B cell (primary cell): ENCODE measurements at regions not wholly inside any gene's neighbourhood (a gene's known extent, or its start where the extent isn't known, plus 50 kb on each side); places are given as distances from the start of the nearest gene placed in this dataset.

Experiments
- ATAC-seq: fragments of 200-7000 bp; cut with Tn5 transposase; one replicate; pipeline ENCODE4 v1.10.0; 2021; ENCODE audit warnings: low read depth, mild to moderate bottlenecking, moderate number of reproducible peaks, moderate library complexity
- CTCF ChIA-PET: fragments of 350-600 bp; sonication (Branson Sonifier 250); formaldehyde crosslinking; loops from one replicate; lab custom pipeline; 2021; ENCODE audit warnings: antibody characterized with exemption, inconsistent platforms; lab: Charles Lee
- POLR2A ChIA-PET: fragments of 350-600 bp; sonication (Branson Sonifier 250); formaldehyde crosslinking; loops from one replicate; lab custom pipeline; 2021; ENCODE audit warnings: antibody characterized with exemption; lab: Charles Lee
- DNase-seq: peaks from one replicate; pipeline ENCODE4 v3.0.0; 2013
- H2AFZ ChIP-seq: 2 replicates; pipeline ENCODE4 v1.6.1; 2012; ENCODE audit warnings: mild to moderate bottlenecking, low read depth, low read length; ENCODE audit not compliant: insufficient read depth, poor library complexity, severe bottlenecking
- H3K27ac ChIP-seq, 2 donors: 1 replicate in 1 of 2; 2 replicates in 1 of 2; pipeline ENCODE4 v1.5.1; 2012 to 2013; ENCODE audit warnings: low read length in 2 of 2, mild to moderate bottlenecking in 2 of 2, moderate library complexity in 1 of 2
- H3K27me3 ChIP-seq, 4 experiments: fragments of 200-600 bp in 1 of 4; sonication (generic) in 1 of 4; replicated peaks in 1 of 4; 1 replicate in 2 of 4; 2 replicates in 2 of 4; pipeline versions ENCODE4 v1.6.1 to v1.7.0; 2013 to 2016; ENCODE audit warnings: low read length in 3 of 4, mild to moderate bottlenecking in 2 of 4, mixed read lengths in 1 of 4, moderate library complexity in 1 of 4; ENCODE audit not compliant: insufficient read depth in 4 of 4, control insufficient read depth in 3 of 4; ENCODE audit errors: control extremely low read depth in 1 of 4
- H3K36me3 ChIP-seq, 2 experiments: replicated peaks in 1 of 2; 1 replicate in 1 of 2; 2 replicates in 1 of 2; pipeline versions ENCODE4 v1.6.1 to v1.7.1; 2013; ENCODE audit warnings: low read length in 1 of 2; ENCODE audit not compliant: insufficient read depth in 2 of 2, control insufficient read depth in 1 of 2; ENCODE audit errors: control extremely low read depth in 1 of 2, extremely low read depth in 1 of 2
- H3K4me1 ChIP-seq, 2 donors: fragments of 200-600 bp in 1 of 2; sonication (generic) in 1 of 2; 1 replicate in 1 of 2; 2 replicates in 1 of 2; pipeline versions ENCODE4 v1.5.1 to v1.6.1; 2013 to 2017; ENCODE audit warnings: low read length in 2 of 2; ENCODE audit not compliant: control insufficient read depth in 2 of 2, insufficient read depth in 2 of 2
- H3K4me2 ChIP-seq: replicated peaks from 2 replicates; pipeline ENCODE3; 2012; ENCODE audit warnings: mild to moderate bottlenecking, low read depth, low read length; ENCODE audit not compliant: poor library complexity, severe bottlenecking
- H3K4me3 ChIP-seq, 5 experiments: fragments of 200-600 bp in 1 of 5; sonication (generic) in 1 of 5; 1 replicate in 3 of 5; 2 replicates in 2 of 5; pipeline versions ENCODE4 v1.5.1 to v1.7.0; 2011 to 2016; ENCODE audit warnings: low read length in 4 of 5, mild to moderate bottlenecking in 4 of 5, low read depth in 2 of 5, control low read depth in 1 of 5, moderate library complexity in 1 of 5; ENCODE audit not compliant: insufficient read depth in 1 of 5; ENCODE audit errors: control extremely low read depth in 1 of 5, extremely low read depth in 1 of 5
- H3K79me2 ChIP-seq: fragments of 200-600 bp; sonication (generic); one replicate; pipeline ENCODE4 v1.6.0; 2016; ENCODE audit warnings: low read length; ENCODE audit not compliant: control insufficient read depth, insufficient read depth
- H3K9ac ChIP-seq: fragments of 200-600 bp; sonication (generic); 2 replicates; pipeline ENCODE4 v1.6.1; 2017; ENCODE audit warnings: mild to moderate bottlenecking, low read length, moderate library complexity
- H3K9me3 ChIP-seq, 3 donors: one replicate each; pipeline versions ENCODE4 v1.6.1 to v1.7.1; 2013; ENCODE audit warnings: low read length in 2 of 3; ENCODE audit not compliant: control insufficient read depth in 2 of 3, insufficient read depth in 1 of 3; ENCODE audit errors: control extremely low read depth in 1 of 3
- H4K20me1 ChIP-seq: 2 replicates; pipeline ENCODE4 v1.6.0; 2012; ENCODE audit warnings: mild to moderate bottlenecking, low read length; ENCODE audit not compliant: insufficient read depth, control insufficient read depth, poor library complexity, severe bottlenecking
- H3K27ac Mint-ChIP-seq: one replicate; pipeline ENCODE4 v1.8.0; 2021; ENCODE audit warnings: mixed read lengths
- H3K27me3 Mint-ChIP-seq: one replicate; pipeline ENCODE4 v1.8.0; 2021; ENCODE audit warnings: mixed read lengths
- H3K4me1 Mint-ChIP-seq: one replicate; pipeline ENCODE4 v1.8.0; 2021; ENCODE audit warnings: mixed read lengths
- H3K4me3 Mint-ChIP-seq: one replicate; pipeline ENCODE4 v1.8.0; 2021; ENCODE audit warnings: mixed read lengths
- H3K9me3 Mint-ChIP-seq: one replicate; pipeline ENCODE4 v1.8.0; 2022; ENCODE audit warnings: mixed read lengths; ENCODE audit not compliant: insufficient read depth
- EZH2 ChIP-seq: IDR thresholded peaks from 2 replicates; pipeline ENCODE4 v1.6.1; 2012; ENCODE audit warnings: borderline replicate concordance, low read depth, mild to moderate bottlenecking, moderate library complexity, low read length; ENCODE audit not compliant: insufficient read depth, poor library complexity, severe bottlenecking
- WGBS: methylation state at CpG from one replicate; pipeline ENCODE4 v1.1.5; 2013; ENCODE audit warnings: missing lambda C conversion rate; ENCODE audit not compliant: insufficient coverage; 5-methylcytosine and 5-hydroxymethylcytosine counted together
- intact Hi-C: fragments of 100-400 bp; cut with micrococcal nuclease; formaldehyde crosslinking; loops from one replicate; pipeline ENCODE4 v1.10.0; 2022
- TF ChIP-seq, protein P1 (sequence below): fragments of 200-600 bp; IDR thresholded peaks from one replicate; pipeline ENCODE4 v1.8.0; 2022; ENCODE audit warnings: antibody characterized with exemption, mild to moderate bottlenecking

DNA sequence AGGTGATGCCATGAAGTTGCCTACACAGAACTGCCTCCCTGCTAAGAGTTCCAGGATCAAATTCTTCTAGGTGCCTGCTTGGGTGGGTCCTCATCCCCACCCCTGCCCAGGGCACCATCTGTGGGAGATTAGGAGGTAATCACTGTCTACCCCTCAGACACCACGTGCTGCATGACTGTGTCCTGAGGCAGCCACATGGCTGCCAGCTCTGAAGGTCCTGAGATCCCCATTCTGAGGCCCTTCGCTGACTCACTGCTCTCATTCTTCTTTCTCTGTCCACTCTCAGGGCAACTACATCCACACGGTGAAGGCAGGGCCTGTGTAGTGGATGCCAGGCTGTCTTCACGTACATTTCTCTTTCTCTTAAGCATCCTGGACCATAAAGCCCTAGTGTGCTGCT is 222.9 kb upstream of the ANKRD55 start:
- no peak overlapping the region for H2AFZ ChIP-seq
- no peaks in the 10 kb centered on the region for H3K27me3 ChIP-seq
- no peak overlapping the region for H3K9ac ChIP-seq
- Mint-ChIP-seq H3K27ac (no peak overlapping the region), H3K4me1 (peaks cover under 1% of the 10 kb centered on the region), H3K4me3 (no peak overlapping the region), H3K27me3 (no peaks in the 10 kb centered on the region), H3K9me3 (no peaks in the 10 kb centered on the region)
- POLR2A ChIA-PET, result no interaction called here
- H3K9me3 ChIP-seq, result no peaks in the 10 kb centered on the region
- H3K79me2 ChIP-seq, result no peaks in the 10 kb centered on the region
- WGBS, result 94% methylated on average over 4 of the region's 4 CpGs
- DNase-seq, result no peak
- intact Hi-C loops, result no loop called here
- H3K36me3 ChIP-seq, result no peaks in the 10 kb centered on the region
- CTCF ChIA-PET, result no interaction called here
- no peak for ATAC-seq
- TF ChIP-seq, protein P1, sequence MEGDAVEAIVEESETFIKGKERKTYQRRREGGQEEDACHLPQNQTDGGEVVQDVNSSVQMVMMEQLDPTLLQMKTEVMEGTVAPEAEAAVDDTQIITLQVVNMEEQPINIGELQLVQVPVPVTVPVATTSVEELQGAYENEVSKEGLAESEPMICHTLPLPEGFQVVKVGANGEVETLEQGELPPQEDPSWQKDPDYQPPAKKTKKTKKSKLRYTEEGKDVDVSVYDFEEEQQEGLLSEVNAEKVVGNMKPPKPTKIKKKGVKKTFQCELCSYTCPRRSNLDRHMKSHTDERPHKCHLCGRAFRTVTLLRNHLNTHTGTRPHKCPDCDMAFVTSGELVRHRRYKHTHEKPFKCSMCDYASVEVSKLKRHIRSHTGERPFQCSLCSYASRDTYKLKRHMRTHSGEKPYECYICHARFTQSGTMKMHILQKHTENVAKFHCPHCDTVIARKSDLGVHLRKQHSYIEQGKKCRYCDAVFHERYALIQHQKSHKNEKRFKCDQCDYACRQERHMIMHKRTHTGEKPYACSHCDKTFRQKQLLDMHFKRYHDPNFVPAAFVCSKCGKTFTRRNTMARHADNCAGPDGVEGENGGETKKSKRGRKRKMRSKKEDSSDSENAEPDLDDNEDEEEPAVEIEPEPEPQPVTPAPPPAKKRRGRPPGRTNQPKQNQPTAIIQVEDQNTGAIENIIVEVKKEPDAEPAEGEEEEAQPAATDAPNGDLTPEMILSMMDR, result no peak
- no peak for TF ChIP-seq EZH2
- no peaks in the 10 kb centered on the region for H4K20me1 ChIP-seq
- H3K27ac ChIP-seq, result no peak overlapping the region
- peaks cover 2 to 3% of the 10 kb centered on the region in 2 donors for H3K4me1 ChIP-seq
- H3K4me3 ChIP-seq, result no peak overlapping the region
- no peak overlapping the region for H3K4me2 ChIP-seq

DNA sequence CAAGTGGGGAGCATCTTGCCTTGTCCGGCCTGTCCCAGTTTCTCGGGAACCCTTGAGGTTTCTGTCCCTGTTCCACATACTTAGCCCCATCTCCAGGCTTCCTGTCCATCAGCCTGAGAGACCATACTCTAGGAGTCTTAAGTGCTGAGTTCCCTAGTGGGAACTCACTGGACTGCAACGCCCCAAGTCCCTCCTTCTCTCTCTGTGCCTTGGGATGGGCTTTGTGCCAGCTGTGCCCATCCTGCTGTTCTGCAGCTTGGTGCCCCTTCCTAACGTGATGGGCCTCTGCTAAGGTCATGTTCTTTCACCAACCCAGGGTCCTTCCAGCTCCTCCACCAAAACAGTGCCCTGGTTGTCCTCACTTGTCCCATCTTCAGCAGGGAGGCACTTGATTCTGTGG is 222.3 kb upstream of the ANKRD55 start:
- ATAC-seq, result no peak

More for the DNA sequence above, 222.3 kb upstream of the ANKRD55 start:
- Histone ChIP-seq H2AFZ (no peak overlapping the region), H3K36me3 (no peaks in the 10 kb centered on the region), H3K4me1 (peaks cover 7 to 9% of the 10 kb centered on the region in 2 donors), H3K9me3 (no peaks in the 10 kb centered on the region), H4K20me1 (no peaks in the 10 kb centered on the region), H3K27ac (no peak overlapping the region), H3K4me3 (no peak overlapping the region), H3K9ac (no peak overlapping the region), H3K27me3 (no peaks in the 10 kb centered on the region), H3K79me2 (no peaks in the 10 kb centered on the region), H3K4me2 (no peak overlapping the region)
- TF ChIP-seq, protein P1, result no peak
- no peak for TF ChIP-seq EZH2
- 95% methylated on average over 4 of the region's 4 CpGs for WGBS
- DNase-seq, result no peak
- peaks cover 6% of the 10 kb centered on the region for H3K4me1 Mint-ChIP-seq
- intact Hi-C loops, result no loop called here
- H3K27me3 Mint-ChIP-seq, result no peaks in the 10 kb centered on the region
- ChIA-PET CTCF (no interaction called here), POLR2A (no interaction called here)
- no peaks in the 10 kb centered on the region for H3K9me3 Mint-ChIP-seq
- no peak overlapping the region for H3K4me3 Mint-ChIP-seq
- H3K27ac Mint-ChIP-seq, result no peak overlapping the region
